Osteocyte (in vitro differentiated cells): ENCODE measurements at regions not wholly inside any gene's neighbourhood (a gene's known extent, or its start where the extent isn't known, plus 50 kb on each side); places are given as distances from the start of the nearest gene placed in this dataset.

Source experiments
- DNase-seq: peaks from one replicate; pipeline ENCODE4 v3.0.0; 2021; ENCODE audit warnings: mixed read lengths; ENCODE audit not compliant: unreplicated experiment; ENCODE audit errors: extremely low spot score
- H3K27ac Mint-ChIP-seq: one replicate; pipeline ENCODE4 v1.8.0; 2021; ENCODE audit warnings: mild to moderate bottlenecking, mixed read lengths; ENCODE audit not compliant: unreplicated experiment
- H3K27me3 Mint-ChIP-seq: one replicate; pipeline ENCODE4 v1.8.0; 2021; ENCODE audit warnings: mixed read lengths; ENCODE audit not compliant: unreplicated experiment
- H3K36me3 Mint-ChIP-seq: one replicate; pipeline ENCODE4 v1.8.0; 2021; ENCODE audit warnings: mixed read lengths; ENCODE audit not compliant: unreplicated experiment
- H3K4me1 Mint-ChIP-seq: one replicate; pipeline ENCODE4 v1.8.0; 2021; ENCODE audit warnings: mixed read lengths; ENCODE audit not compliant: unreplicated experiment
- H3K4me3 Mint-ChIP-seq: one replicate; pipeline ENCODE4 v1.8.0; 2021; ENCODE audit warnings: mild to moderate bottlenecking, moderate library complexity, mixed read lengths; ENCODE audit not compliant: unreplicated experiment
- H3K9me3 Mint-ChIP-seq: one replicate; pipeline ENCODE4 v1.8.0; 2021; ENCODE audit warnings: mixed read lengths; ENCODE audit not compliant: unreplicated experiment
- TF ChIP-seq, protein P1 (sequence below): fragments of 200-600 bp; sonication (generic); IDR thresholded peaks from 2 replicates; pipeline ENCODE4 v1.5.0; 2021; ENCODE audit warnings: antibody characterized with exemption, mild to moderate bottlenecking, moderate library complexity

DNA sequence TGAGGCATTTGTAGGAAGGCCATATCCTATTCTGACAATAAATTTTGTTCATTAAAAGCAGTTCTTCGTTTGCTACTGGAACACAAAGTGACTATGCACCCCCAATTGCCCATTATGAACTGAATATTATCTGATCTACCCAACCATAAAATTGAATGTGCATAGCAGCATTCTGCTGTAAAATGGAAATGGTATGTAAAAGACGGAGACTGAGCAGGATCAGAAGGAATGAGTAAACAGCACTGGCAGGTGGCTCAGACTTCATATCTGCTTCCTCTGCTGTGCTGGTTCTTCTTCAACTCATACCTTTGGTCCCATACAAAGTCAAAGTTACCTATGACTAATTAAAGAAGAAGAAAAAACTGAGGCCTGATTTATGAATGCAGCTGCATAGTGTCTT lies 339.5 kb downstream of the PLA2G4A start:
- H3K27me3 Mint-ChIP-seq: no peaks in the 10 kb centered on the region
- no peak overlapping the region for H3K4me3 Mint-ChIP-seq
- TF ChIP-seq, protein P1, sequence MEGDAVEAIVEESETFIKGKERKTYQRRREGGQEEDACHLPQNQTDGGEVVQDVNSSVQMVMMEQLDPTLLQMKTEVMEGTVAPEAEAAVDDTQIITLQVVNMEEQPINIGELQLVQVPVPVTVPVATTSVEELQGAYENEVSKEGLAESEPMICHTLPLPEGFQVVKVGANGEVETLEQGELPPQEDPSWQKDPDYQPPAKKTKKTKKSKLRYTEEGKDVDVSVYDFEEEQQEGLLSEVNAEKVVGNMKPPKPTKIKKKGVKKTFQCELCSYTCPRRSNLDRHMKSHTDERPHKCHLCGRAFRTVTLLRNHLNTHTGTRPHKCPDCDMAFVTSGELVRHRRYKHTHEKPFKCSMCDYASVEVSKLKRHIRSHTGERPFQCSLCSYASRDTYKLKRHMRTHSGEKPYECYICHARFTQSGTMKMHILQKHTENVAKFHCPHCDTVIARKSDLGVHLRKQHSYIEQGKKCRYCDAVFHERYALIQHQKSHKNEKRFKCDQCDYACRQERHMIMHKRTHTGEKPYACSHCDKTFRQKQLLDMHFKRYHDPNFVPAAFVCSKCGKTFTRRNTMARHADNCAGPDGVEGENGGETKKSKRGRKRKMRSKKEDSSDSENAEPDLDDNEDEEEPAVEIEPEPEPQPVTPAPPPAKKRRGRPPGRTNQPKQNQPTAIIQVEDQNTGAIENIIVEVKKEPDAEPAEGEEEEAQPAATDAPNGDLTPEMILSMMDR: no peak
- H3K27ac Mint-ChIP-seq: no peak overlapping the region
- H3K4me1 Mint-ChIP-seq: no peaks in the 10 kb centered on the region
- H3K36me3 Mint-ChIP-seq: no peaks in the 10 kb centered on the region
- DNase-seq: no peak
- peaks cover 19% of the 10 kb centered on the region for H3K9me3 Mint-ChIP-seq

DNA sequence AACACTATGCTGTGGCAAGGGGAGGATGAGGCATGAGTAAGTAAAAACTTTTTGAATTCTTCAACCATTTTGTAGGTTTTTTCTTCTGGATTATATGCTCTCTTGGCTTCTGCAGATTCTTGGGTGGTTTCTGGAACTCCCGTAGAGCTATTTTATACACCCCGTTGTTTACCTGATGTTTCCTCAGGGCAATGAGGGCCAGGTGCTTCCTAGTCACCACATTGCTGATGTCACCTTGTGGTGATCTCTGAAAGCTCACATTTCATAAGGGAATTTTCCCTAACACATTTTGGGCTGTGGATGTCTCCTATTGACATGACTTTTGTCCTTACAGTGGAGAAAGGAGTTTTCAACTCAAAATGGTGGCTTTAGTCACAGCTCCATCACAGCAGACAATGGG lies 356.6 kb downstream of the PLA2G4A start:
- TF ChIP-seq, protein P1: no peak
- no peaks in the 10 kb centered on the region for H3K4me1 Mint-ChIP-seq
- H3K27ac Mint-ChIP-seq: no peak overlapping the region
- no peaks in the 10 kb centered on the region for H3K27me3 Mint-ChIP-seq
- peaks cover 20% of the 10 kb centered on the region for H3K9me3 Mint-ChIP-seq
- no peaks in the 10 kb centered on the region for H3K36me3 Mint-ChIP-seq
- H3K4me3 Mint-ChIP-seq: no peak overlapping the region
- no peak for DNase-seq

- Mint-ChIP-seq H3K4me1 (no peaks in the 10 kb centered on the region), H3K27ac (no peak overlapping the region), H3K4me3 (no peak overlapping the region), H3K36me3 (no peaks in the 10 kb centered on the region), H3K27me3 (peaks cover 2% of the 10 kb centered on the region), H3K9me3 (peaks cover 6% of the 10 kb centered on the region)
- TF ChIP-seq, protein P1: no peak
- no peak for DNase-seq
Observed at GRCh38 chr1:187197685-187198084, 368.9 kb downstream of the PLA2G4A start.

- H3K9me3 Mint-ChIP-seq: peaks cover 1% of the 10 kb centered on the region
- no peak overlapping the region for H3K4me3 Mint-ChIP-seq
- H3K4me1 Mint-ChIP-seq: no peaks in the 10 kb centered on the region
Observed at GRCh38 chr1:187203257-187203656, 374.5 kb downstream of the PLA2G4A start.

DNA sequence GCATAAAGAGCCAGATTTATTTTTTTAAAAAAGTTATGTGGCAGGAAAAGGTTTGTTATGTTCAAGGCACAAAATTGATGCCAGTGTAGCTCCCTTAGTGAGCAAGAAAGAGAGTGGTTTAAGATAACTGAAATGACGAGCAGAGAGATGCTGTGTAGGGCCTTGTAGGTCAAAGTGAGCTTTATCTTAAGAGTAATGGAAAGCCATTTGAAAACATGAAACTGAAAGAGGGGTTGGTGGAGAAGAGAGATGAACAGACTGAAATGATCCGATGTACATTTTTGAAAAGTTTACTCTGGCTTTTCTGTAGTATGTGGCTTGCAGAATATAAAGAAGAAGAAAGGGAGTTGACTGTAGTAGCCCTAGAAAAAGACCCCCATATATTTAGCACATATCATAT lies 383.6 kb downstream of the PLA2G4A start:
- H3K4me3 Mint-ChIP-seq: no peak overlapping the region
- DNase-seq: no peak
- no peaks in the 10 kb centered on the region for H3K4me1 Mint-ChIP-seq
- no peaks in the 10 kb centered on the region for H3K9me3 Mint-ChIP-seq
- no peak overlapping the region for H3K27ac Mint-ChIP-seq
- TF ChIP-seq, protein P1: no peak
- H3K27me3 Mint-ChIP-seq: peaks cover 7% of the 10 kb centered on the region
- no peaks in the 10 kb centered on the region for H3K36me3 Mint-ChIP-seq

More at GRCh38 chr1:187203257-187203656, 374.5 kb downstream of the PLA2G4A start:
- H3K36me3 Mint-ChIP-seq: no peaks in the 10 kb centered on the region
- TF ChIP-seq, protein P1: no peak
- H3K27me3 Mint-ChIP-seq: peaks cover 2% of the 10 kb centered on the region
- H3K27ac Mint-ChIP-seq: no peak overlapping the region
- DNase-seq: no peak
